Keratinocyte (primary cell): ENCODE measurements at regions not wholly inside any gene's neighbourhood (a gene's known extent, or its start where the extent isn't known, plus 50 kb on each side); places are given as distances from the start of the nearest gene placed in this dataset.
"Not testable (repeated sequence)": the region's sequence is repeated elsewhere in the genome, so short reads cannot be mapped to it uniquely, and the experiment has no call there.

ENCODE experiments used
- EZH2 ChIP-seq: IDR thresholded peaks from one replicate; pipeline ENCODE4 v1.6.1; 2012; ENCODE audit warnings: inconsistent platforms, mild to moderate bottlenecking, low read length, moderate library complexity
- TF ChIP-seq, protein P1 (sequence below), 3 experiments: IDR thresholded peaks in 1 of 3; conservative IDR thresholded peaks in 1 of 3; optimal IDR thresholded peaks in 1 of 3; 2 replicates in 2 of 3; 3 replicates in 1 of 3; pipeline versions ENCODE3 to v1.5.1; 2011; ENCODE audit warnings: low read length in 3 of 3, mild to moderate bottlenecking in 3 of 3, moderate library complexity in 2 of 3, control low read depth in 1 of 3, inconsistent platforms in 1 of 3; ENCODE audit not compliant: insufficient read depth in 2 of 3; ENCODE audit errors: extremely low read depth in 1 of 3

- not testable (repeated sequence) for TF ChIP-seq EZH2
- TF ChIP-seq, protein P1, sequence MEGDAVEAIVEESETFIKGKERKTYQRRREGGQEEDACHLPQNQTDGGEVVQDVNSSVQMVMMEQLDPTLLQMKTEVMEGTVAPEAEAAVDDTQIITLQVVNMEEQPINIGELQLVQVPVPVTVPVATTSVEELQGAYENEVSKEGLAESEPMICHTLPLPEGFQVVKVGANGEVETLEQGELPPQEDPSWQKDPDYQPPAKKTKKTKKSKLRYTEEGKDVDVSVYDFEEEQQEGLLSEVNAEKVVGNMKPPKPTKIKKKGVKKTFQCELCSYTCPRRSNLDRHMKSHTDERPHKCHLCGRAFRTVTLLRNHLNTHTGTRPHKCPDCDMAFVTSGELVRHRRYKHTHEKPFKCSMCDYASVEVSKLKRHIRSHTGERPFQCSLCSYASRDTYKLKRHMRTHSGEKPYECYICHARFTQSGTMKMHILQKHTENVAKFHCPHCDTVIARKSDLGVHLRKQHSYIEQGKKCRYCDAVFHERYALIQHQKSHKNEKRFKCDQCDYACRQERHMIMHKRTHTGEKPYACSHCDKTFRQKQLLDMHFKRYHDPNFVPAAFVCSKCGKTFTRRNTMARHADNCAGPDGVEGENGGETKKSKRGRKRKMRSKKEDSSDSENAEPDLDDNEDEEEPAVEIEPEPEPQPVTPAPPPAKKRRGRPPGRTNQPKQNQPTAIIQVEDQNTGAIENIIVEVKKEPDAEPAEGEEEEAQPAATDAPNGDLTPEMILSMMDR (optimal IDR thresholded peaks at IDR 0.05 in 1 of 3, IDR thresholded peaks at IDR 0.05 in 1 of 3, conservative IDR thresholded peaks at IDR 0.05 in 1 of 3; ENCODE audit: extremely low read depth in 1 of 3, insufficient read depth in 2 of 3, low read length in 3 of 3), result not testable (repeated sequence)
These were observed 243.2 kb downstream of the ATXN7L3B start for GRCh38 chr12:74780850-74781241.
